CD4-positive, alpha-beta memory T cell (primary cell): ENCODE measurements at regions not wholly inside any gene's neighbourhood (a gene's known extent, or its start where the extent isn't known, plus 50 kb on each side); places are given as distances from the start of the nearest gene placed in this dataset.

Experiments
- CTCF ChIA-PET: fragments of 350-600 bp; sonication (Branson Sonifier 250); formaldehyde crosslinking; loops from one replicate; lab custom pipeline; 2021; ENCODE audit warnings: inconsistent platforms; ENCODE audit not compliant: partially characterized antibody; lab: Charles Lee
- POLR2A ChIA-PET: fragments of 350-600 bp; sonication (Branson Sonifier 250); formaldehyde crosslinking; loops from one replicate; lab custom pipeline; 2021; ENCODE audit not compliant: partially characterized antibody; lab: Charles Lee
- DNase-seq, 5 donors: peaks; one replicate each; pipeline versions ENCODE4 v3.0.0 to v3.0.0-alpha.2; 2020 to 2022; ENCODE audit warnings: mixed read lengths in 1 of 5
- H3K27ac ChIP-seq: one replicate; pipeline ENCODE4 v1.7.0; 2013; ENCODE audit warnings: low read depth, low read length
- H3K27me3 ChIP-seq: 2 replicates; pipeline ENCODE4 v1.7.0; 2013; ENCODE audit warnings: mild to moderate bottlenecking, low read length, moderate library complexity; ENCODE audit not compliant: insufficient read depth
- H3K36me3 ChIP-seq: 2 replicates; pipeline ENCODE4 v1.7.0; 2013; ENCODE audit warnings: mild to moderate bottlenecking, low read length, moderate library complexity; ENCODE audit not compliant: insufficient read depth
- H3K4me1 ChIP-seq: 2 replicates; pipeline ENCODE4 v1.7.0; 2013; ENCODE audit warnings: mild to moderate bottlenecking, low read length, moderate library complexity; ENCODE audit not compliant: insufficient read depth
- H3K4me3 ChIP-seq, 2 donors: one replicate each; pipeline ENCODE4 v1.7.0; 2013; ENCODE audit warnings: low read length in 2 of 2, mild to moderate bottlenecking in 1 of 2
- H3K9me3 ChIP-seq, 2 donors: one replicate each; pipeline ENCODE4 v1.7.0; 2013; ENCODE audit warnings: low read length in 2 of 2, control low read depth in 1 of 2; ENCODE audit not compliant: control insufficient read depth in 1 of 2
- H3K27ac Mint-ChIP-seq, 7 donors: one replicate each; pipeline ENCODE4 v1.8.0; 2020 to 2021; ENCODE audit warnings: mixed read lengths in 7 of 7, mild to moderate bottlenecking in 6 of 7, inconsistent platforms in 3 of 7, moderate library complexity in 3 of 7
- H3K27me3 Mint-ChIP-seq, 2 donors: one replicate each; pipeline ENCODE4 v1.8.0; 2020 to 2021; ENCODE audit warnings: mixed read lengths in 2 of 2
- H3K36me3 Mint-ChIP-seq, 2 donors: one replicate each; pipeline ENCODE4 v1.8.0; 2020 to 2021; ENCODE audit warnings: mixed read lengths in 2 of 2, inconsistent platforms in 1 of 2, mild to moderate bottlenecking in 1 of 2
- H3K4me1 Mint-ChIP-seq, 4 donors: one replicate each; pipeline ENCODE4 v1.8.0; 2020 to 2021; ENCODE audit warnings: mixed read lengths in 4 of 4, mild to moderate bottlenecking in 1 of 4
- H3K4me3 Mint-ChIP-seq, 8 donors: one replicate each; pipeline ENCODE4 v1.8.0; 2020 to 2021; ENCODE audit warnings: mixed read lengths in 8 of 8, mild to moderate bottlenecking in 7 of 8, moderate library complexity in 6 of 8, inconsistent platforms in 3 of 8
- H3K9me3 Mint-ChIP-seq, 8 donors: one replicate each; pipeline ENCODE4 v1.8.0; 2020 to 2021; ENCODE audit warnings: mixed read lengths in 8 of 8, mild to moderate bottlenecking in 5 of 8, inconsistent platforms in 3 of 8, moderate library complexity in 1 of 8
- intact Hi-C: fragments of 100-400 bp; cut with micrococcal nuclease; formaldehyde crosslinking; loops from one replicate; pipeline ENCODE4 v1.15.1; 2023

DNA sequence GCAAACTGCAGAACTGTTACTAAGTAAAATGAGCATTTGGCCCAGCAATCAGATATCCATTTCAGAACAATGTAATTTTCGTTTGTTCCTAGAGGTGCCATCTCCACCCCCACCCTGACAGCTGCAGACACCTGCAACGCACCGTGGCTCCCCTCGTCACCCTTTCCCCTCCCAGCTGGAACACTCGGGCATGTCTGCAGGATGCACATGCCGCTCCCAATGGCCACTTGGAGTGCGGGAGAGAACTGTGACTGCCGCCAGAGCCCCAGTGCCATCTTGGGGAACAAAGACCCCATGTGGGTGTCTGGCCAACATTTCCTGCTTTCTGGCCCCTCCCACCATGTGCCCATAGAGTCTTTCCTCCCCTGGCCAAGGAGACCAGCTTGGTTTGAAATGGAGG, 436.2 kb downstream of the PCDH10 start:
- ChIA-PET POLR2A (no interaction called here), CTCF (no interaction called here)
- no peaks in the 10 kb centered on the region for H3K4me1 ChIP-seq
- DNase-seq: no peak
- no peaks in the 10 kb centered on the region for H3K36me3 ChIP-seq
- H3K4me3 ChIP-seq: no peak overlapping the region
- peaks cover 0 to 6% of the 10 kb centered on the region in 2 donors for H3K9me3 ChIP-seq
- Mint-ChIP-seq H3K36me3 (no peaks in the 10 kb centered on the region), H3K27me3 (no peaks in the 10 kb centered on the region), H3K4me3 (no peak overlapping the region), H3K27ac (no peak overlapping the region), H3K4me1 (no peaks in the 10 kb centered on the region), H3K9me3 (peaks cover 0 to 4% (median 2%) of the 10 kb centered on the region in 8 donors)
- H3K27ac ChIP-seq: no peak overlapping the region
- intact Hi-C loops: no loop called here
- no peaks in the 10 kb centered on the region for H3K27me3 ChIP-seq

DNA sequence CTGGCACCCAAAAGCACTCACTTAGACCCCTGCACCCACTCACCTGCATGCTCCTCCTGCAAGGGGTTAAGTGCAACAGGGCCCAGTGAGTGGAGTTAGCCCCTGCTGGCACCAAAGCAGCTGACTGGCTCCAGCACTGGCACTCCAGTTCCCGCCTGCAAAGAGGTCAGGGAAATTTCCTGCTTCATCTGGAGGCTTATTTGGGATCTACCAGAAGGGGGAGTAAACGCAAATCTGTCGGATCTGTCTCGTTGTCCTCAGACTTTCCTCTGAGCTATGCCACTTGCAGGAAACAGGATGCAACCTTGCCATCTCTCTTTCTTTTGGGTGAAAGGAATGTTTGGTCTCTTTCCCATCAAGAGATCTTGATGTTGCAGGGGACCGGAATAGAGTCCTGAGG, 435.6 kb downstream of the PCDH10 start:
- intact Hi-C loops: no loop called here
- H3K27ac Mint-ChIP-seq: no peak overlapping the region
- H3K9me3 Mint-ChIP-seq: peaks cover 0 to 5% (median 2%) of the 10 kb centered on the region in 8 donors
- DNase-seq: no peak
- Histone ChIP-seq H3K4me3 (no peak overlapping the region), H3K4me1 (no peaks in the 10 kb centered on the region), H3K36me3 (no peaks in the 10 kb centered on the region), H3K27me3 (no peaks in the 10 kb centered on the region), H3K9me3 (peaks cover 0 to 6% of the 10 kb centered on the region in 2 donors), H3K27ac (no peak overlapping the region)
- ChIA-PET CTCF (no interaction called here), POLR2A (no interaction called here)
- H3K36me3 Mint-ChIP-seq: no peaks in the 10 kb centered on the region
- no peaks in the 10 kb centered on the region for H3K27me3 Mint-ChIP-seq
- H3K4me3 Mint-ChIP-seq: no peak overlapping the region
- H3K4me1 Mint-ChIP-seq: no peaks in the 10 kb centered on the region

DNA sequence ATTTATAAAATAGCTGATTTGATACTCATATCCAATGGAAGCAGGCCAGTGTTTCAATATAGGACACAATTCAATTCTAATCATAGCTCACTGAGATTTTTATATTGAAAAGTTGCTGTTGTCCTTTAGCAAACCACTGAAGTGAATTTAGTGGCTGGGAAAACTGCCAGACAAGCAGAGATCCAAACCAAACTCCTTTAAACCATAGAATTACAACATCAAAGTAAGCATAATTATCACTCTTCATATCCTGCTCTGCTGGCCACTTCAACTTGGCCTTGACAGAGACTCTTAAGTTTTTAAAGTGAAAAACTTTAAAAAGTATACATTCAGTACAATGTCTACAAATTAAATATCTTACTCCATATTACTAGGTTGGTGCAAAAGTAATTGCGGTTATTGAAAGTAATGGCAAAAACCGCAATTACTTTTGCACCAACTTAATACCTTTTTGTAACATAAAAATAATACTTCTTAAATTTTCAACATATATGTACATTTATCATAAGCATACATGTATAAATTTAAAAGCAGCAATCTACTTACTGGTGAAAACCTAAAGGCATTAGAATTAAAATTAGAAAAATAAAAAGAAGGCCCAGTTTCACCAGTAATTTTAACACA, 433.0 kb downstream of the PCDH10 start:
- H3K4me3 ChIP-seq: no peak overlapping the region
- no peaks in the 10 kb centered on the region for H3K36me3 ChIP-seq
- ChIA-PET CTCF (no interaction called here), POLR2A (no interaction called here)
- no peaks in the 10 kb centered on the region for H3K36me3 Mint-ChIP-seq
- H3K9me3 Mint-ChIP-seq: peaks cover 0 to 12% (median 4%) of the 10 kb centered on the region in 8 donors
- no peak overlapping the region for H3K27ac Mint-ChIP-seq
- intact Hi-C loops: no loop called here
- H3K27ac ChIP-seq: no peak overlapping the region
- H3K4me3 Mint-ChIP-seq: no peak overlapping the region
- DNase-seq: no peak
- no peaks in the 10 kb centered on the region for H3K4me1 ChIP-seq
- H3K9me3 ChIP-seq: peaks cover 0 to 6% of the 10 kb centered on the region in 2 donors
- no peaks in the 10 kb centered on the region for H3K27me3 Mint-ChIP-seq
- H3K4me1 Mint-ChIP-seq: no peaks in the 10 kb centered on the region
- H3K27me3 ChIP-seq: no peaks in the 10 kb centered on the region

DNA sequence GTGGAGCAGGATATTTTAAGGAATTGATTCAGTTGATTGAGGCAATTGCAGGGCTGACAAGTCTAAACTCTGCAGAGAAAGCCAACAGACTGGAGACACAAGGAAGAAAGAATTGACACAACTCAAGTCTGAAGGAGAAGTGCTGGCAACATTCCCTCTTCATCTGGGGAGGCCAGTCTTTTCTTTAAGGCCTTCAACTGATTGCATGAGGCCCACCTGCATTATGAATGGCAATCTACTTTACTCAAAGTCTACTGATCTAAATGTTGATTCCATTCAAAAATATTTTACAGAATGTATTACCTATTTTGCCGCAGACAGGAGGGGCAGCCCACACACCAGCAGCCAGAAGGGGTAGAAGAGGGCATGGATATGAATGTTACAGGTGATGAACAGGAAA, 425.2 kb downstream of the PCDH10 start:
- no peak for DNase-seq
- Mint-ChIP-seq H3K9me3 (peaks cover 0 to 28% (median 7%) of the 10 kb centered on the region in 8 donors), H3K4me3 (no peak overlapping the region), H3K27me3 (no peaks in the 10 kb centered on the region), H3K27ac (no peak overlapping the region), H3K36me3 (no peaks in the 10 kb centered on the region), H3K4me1 (no peaks in the 10 kb centered on the region)
- Histone ChIP-seq H3K27ac (no peak overlapping the region), H3K27me3 (no peaks in the 10 kb centered on the region), H3K36me3 (no peaks in the 10 kb centered on the region), H3K9me3 (no peaks in the 10 kb centered on the region), H3K4me3 (no peak overlapping the region), H3K4me1 (no peaks in the 10 kb centered on the region)
- CTCF ChIA-PET: no interaction called here
- intact Hi-C loops: no loop called here
- POLR2A ChIA-PET: no interaction called here

DNA sequence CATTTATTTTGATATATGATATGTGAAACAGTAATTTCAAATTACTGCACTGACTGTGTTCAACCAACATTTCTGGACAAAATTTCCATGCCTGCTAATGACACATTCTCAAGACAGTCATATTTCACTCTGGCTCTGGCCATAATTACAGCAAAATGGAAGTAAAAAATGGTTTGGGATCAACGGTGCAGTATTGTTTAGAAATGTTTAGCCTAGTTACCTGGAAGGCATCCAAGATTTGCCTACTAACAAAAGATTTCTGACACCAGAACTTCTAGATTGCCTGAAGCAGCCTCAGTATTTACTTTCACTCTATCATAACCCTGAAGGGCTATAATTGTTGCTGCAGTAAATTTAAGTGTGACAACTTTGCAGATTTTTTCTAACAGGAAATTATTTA, 416.3 kb downstream of the PCDH10 start:
- H3K9me3 ChIP-seq: no peaks in the 10 kb centered on the region
- intact Hi-C loops: no loop called here
- H3K4me3 ChIP-seq: no peak overlapping the region
- no peaks in the 10 kb centered on the region for H3K36me3 ChIP-seq
- ChIA-PET CTCF (no interaction called here), POLR2A (no interaction called here)
- no peaks in the 10 kb centered on the region for H3K4me1 ChIP-seq
- H3K4me3 Mint-ChIP-seq: no peak overlapping the region
- DNase-seq: no peak
- H3K27me3 Mint-ChIP-seq: no peaks in the 10 kb centered on the region
- H3K27ac Mint-ChIP-seq: no peak overlapping the region
- H3K36me3 Mint-ChIP-seq: no peaks in the 10 kb centered on the region
- no peaks in the 10 kb centered on the region for H3K4me1 Mint-ChIP-seq
- H3K9me3 Mint-ChIP-seq: peaks cover 0 to 9% (median 4%) of the 10 kb centered on the region in 8 donors
- no peak overlapping the region for H3K27ac ChIP-seq
- no peaks in the 10 kb centered on the region for H3K27me3 ChIP-seq

DNA sequence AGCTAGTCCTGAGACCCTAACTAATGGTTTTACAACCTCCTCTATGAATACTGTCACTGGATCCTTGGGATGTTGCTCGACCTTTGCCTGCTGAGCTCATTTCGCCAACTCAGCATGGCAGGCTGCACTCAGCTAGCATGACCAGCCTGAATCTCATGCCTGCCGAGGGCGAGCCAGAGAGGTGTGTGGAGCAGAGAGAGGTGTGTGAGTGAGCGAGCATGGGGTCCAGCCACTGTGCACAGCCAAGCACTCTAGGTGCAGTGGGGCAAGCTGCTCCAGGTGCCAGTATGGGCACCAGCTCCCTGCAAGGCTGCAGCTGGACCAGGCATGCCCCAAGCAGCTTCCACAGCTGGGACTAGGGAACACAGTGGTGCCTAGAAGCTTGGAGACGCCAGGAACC, 410.9 kb downstream of the PCDH10 start:
- H3K4me1 ChIP-seq: no peaks in the 10 kb centered on the region
- H3K36me3 Mint-ChIP-seq: no peaks in the 10 kb centered on the region
- no peaks in the 10 kb centered on the region for H3K27me3 ChIP-seq
- intact Hi-C loops: no loop called here
- H3K27ac Mint-ChIP-seq: no peak overlapping the region
- H3K27me3 Mint-ChIP-seq: no peaks in the 10 kb centered on the region
- H3K4me3 ChIP-seq: no peak overlapping the region
- ChIA-PET CTCF (no interaction called here), POLR2A (no interaction called here)
- no peaks in the 10 kb centered on the region for H3K36me3 ChIP-seq
- H3K9me3 Mint-ChIP-seq: peaks cover 0 to 12% (median 4%) of the 10 kb centered on the region in 8 donors
- no peaks in the 10 kb centered on the region for H3K9me3 ChIP-seq
- H3K4me1 Mint-ChIP-seq: no peaks in the 10 kb centered on the region
- no peak overlapping the region for H3K4me3 Mint-ChIP-seq
- no peak for DNase-seq
- H3K27ac ChIP-seq: no peak overlapping the region

DNA sequence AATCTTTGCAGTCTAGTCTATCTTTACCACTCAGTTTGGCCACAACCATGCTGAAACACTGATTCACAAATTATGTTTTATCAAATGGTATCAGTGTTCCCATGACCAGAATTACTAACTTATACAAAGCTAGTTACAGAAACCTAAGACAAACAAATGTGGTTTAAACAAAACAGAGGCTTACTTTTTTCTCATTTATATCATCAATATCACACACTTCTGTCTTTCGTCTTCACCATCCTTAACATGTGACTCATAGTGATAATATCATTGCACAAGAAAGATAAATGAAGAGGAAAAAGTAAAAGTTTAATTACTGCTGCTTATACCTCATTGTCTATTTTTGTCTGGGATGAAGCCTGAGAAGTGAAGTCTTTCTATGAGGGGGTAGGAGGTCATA, 406.6 kb downstream of the PCDH10 start:
- Histone ChIP-seq H3K27me3 (no peaks in the 10 kb centered on the region), H3K36me3 (no peaks in the 10 kb centered on the region), H3K4me1 (no peaks in the 10 kb centered on the region), H3K9me3 (no peaks in the 10 kb centered on the region), H3K4me3 (no peak overlapping the region), H3K27ac (no peak overlapping the region)
- ChIA-PET POLR2A (no interaction called here), CTCF (no interaction called here)
- DNase-seq: no peak
- no peak overlapping the region for H3K27ac Mint-ChIP-seq
- no peaks in the 10 kb centered on the region for H3K27me3 Mint-ChIP-seq
- H3K36me3 Mint-ChIP-seq: no peaks in the 10 kb centered on the region
- H3K9me3 Mint-ChIP-seq: peaks cover 0 to 5% (median 0%) of the 10 kb centered on the region in 8 donors
- no peak overlapping the region for H3K4me3 Mint-ChIP-seq
- no peaks in the 10 kb centered on the region for H3K4me1 Mint-ChIP-seq
- intact Hi-C loops: no loop called here

DNA sequence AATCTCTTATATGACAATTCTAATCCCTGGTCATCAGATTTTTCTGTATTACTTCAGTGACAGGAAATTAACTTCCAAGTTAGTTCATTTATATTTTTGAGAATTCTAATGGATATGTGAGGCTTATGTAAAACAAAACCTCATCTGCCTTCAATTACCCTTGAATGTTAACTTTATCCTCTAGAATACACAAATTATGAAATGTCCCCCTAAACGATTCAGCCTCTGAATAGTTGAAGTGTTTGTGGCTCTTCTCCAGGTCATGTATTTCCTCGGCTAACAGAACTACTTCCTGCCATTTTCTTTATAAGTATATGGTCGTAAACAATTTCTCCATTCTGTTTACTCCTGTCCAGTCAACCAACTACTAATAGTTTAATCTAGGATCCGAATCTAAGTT, 401.3 kb downstream of the PCDH10 start:
- Mint-ChIP-seq H3K27me3 (no peaks in the 10 kb centered on the region), H3K9me3 (peaks cover 0 to 5% (median 3%) of the 10 kb centered on the region in 8 donors), H3K36me3 (no peaks in the 10 kb centered on the region), H3K4me3 (no peak overlapping the region), H3K4me1 (no peaks in the 10 kb centered on the region), H3K27ac (no peak overlapping the region)
- Histone ChIP-seq H3K4me3 (no peak overlapping the region), H3K36me3 (no peaks in the 10 kb centered on the region), H3K9me3 (no peaks in the 10 kb centered on the region), H3K27ac (no peak overlapping the region), H3K4me1 (no peaks in the 10 kb centered on the region), H3K27me3 (no peaks in the 10 kb centered on the region)
- intact Hi-C loops: no loop called here
- ChIA-PET CTCF (no interaction called here), POLR2A (no interaction called here)
- DNase-seq: no peak
